DOHH2 (cell line): ENCODE measurements at regions not wholly inside any gene's neighbourhood (a gene's known extent, or its start where the extent isn't known, plus 50 kb on each side); places are given as distances from the start of the nearest gene placed in this dataset.

Experiments used
- CTCF ChIP-seq: fragments of 200-600 bp; sonication (generic); IDR thresholded peaks from one replicate; pipeline ENCODE4 v1.5.1; 2014; ENCODE audit warnings: antibody characterized with exemption, mild to moderate bottlenecking, low read depth, low read length; ENCODE audit not compliant: poor library complexity, severe bottlenecking
- EZH2phosphoT487 ChIP-seq: fragments of 200-600 bp; sonication (generic); IDR thresholded peaks from 2 replicates; pipeline ENCODE4 v1.6.1; 2017; ENCODE audit warnings: borderline replicate concordance, mild to moderate bottlenecking, antibody characterized with exemption, low read length, moderate library complexity, mixed read lengths

DNA sequence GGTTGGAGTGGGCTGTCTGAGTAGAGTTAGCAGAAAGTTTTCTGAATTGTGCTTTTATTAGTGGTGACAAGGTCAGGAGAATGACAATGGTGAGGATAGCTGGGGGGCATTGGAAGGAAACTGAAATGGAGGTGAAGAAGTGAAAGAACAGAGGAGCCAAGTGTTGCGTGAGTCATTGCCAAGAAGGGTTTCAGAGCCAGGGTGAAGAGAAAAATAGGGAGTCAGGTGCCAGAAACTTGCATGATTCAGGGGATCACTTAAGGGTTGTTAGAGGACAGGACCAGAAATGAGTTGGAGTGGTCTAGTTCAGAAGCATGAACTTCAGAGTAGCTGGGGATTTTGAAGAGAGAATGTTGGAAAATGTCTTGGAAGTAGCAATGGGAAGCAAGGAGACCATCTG is 86.0 kb upstream of the GALNT15 start:
- TF ChIP-seq CTCF (no peak), EZH2phosphoT487 (no peak)
